Activated CD4-positive, alpha-beta T cell treated with anti-CD3 and anti-CD28 coated beads, Interleukin-2, amount 10 ng/mL, durations not matched to agents 7 days and 5 days (primary cell): ENCODE measurements at regions not wholly inside any gene's neighbourhood (a gene's known extent, or its start where the extent isn't known, plus 50 kb on each side); places are given as distances from the start of the nearest gene placed in this dataset.

Experiments
- CTCF ChIA-PET: fragments of 350-600 bp; sonication (Branson Sonifier 250); formaldehyde crosslinking; loops from one replicate; lab custom pipeline; 2021; ENCODE audit warnings: antibody characterized with exemption; lab: Charles Lee
- POLR2A ChIA-PET: fragments of 350-600 bp; sonication (Branson Sonifier 250); formaldehyde crosslinking; loops from one replicate; lab custom pipeline; 2021; ENCODE audit warnings: antibody characterized with exemption; lab: Charles Lee
- DNase-seq: peaks from one replicate; pipeline ENCODE4 v3.0.0-alpha.2; 2020
- H3K27ac Mint-ChIP-seq: one replicate; pipeline ENCODE4 v1.8.0; 2021; ENCODE audit warnings: mild to moderate bottlenecking, moderate library complexity, mixed read lengths
- H3K27me3 Mint-ChIP-seq: one replicate; pipeline ENCODE4 v1.8.0; 2021; ENCODE audit warnings: mixed read lengths
- H3K36me3 Mint-ChIP-seq: one replicate; pipeline ENCODE4 v1.8.0; 2021; ENCODE audit warnings: low read depth, mixed read lengths
- H3K4me1 Mint-ChIP-seq: one replicate; pipeline ENCODE4 v1.8.0; 2021; ENCODE audit warnings: mixed read lengths
- H3K4me3 Mint-ChIP-seq: one replicate; pipeline ENCODE4 v1.8.0; 2021; ENCODE audit warnings: mild to moderate bottlenecking, moderate library complexity, mixed read lengths
- H3K9me3 Mint-ChIP-seq: one replicate; pipeline ENCODE4 v1.8.0; 2021; ENCODE audit warnings: mixed read lengths

DNA sequence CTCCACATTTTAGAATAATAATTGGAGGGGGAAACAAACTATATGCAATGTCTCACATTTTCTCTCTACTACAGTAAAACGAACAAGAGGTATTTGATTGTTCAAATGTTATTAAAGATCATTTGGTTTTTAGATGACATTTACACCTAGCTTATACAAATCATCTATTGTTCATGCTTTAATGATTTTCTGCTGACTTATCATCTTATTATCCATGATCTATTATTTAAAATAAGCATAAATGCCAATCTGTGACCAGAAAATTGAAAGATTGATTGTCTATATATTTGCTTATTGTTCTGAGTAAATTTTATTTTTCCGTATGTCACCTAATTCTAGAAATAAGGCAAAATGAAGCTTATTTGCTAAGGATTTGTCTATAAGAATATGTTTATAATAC, 537.2 kb downstream of the KCNJ3 start:
- Mint-ChIP-seq H3K9me3 (peaks cover 3% of the 10 kb centered on the region), H3K4me1 (no peaks in the 10 kb centered on the region), H3K27ac (no peak overlapping the region), H3K4me3 (no peak overlapping the region), H3K27me3 (no peaks in the 10 kb centered on the region), H3K36me3 (no peaks in the 10 kb centered on the region)
- CTCF ChIA-PET: no interaction called here
- POLR2A ChIA-PET: no interaction called here
- DNase-seq: no peak

DNA sequence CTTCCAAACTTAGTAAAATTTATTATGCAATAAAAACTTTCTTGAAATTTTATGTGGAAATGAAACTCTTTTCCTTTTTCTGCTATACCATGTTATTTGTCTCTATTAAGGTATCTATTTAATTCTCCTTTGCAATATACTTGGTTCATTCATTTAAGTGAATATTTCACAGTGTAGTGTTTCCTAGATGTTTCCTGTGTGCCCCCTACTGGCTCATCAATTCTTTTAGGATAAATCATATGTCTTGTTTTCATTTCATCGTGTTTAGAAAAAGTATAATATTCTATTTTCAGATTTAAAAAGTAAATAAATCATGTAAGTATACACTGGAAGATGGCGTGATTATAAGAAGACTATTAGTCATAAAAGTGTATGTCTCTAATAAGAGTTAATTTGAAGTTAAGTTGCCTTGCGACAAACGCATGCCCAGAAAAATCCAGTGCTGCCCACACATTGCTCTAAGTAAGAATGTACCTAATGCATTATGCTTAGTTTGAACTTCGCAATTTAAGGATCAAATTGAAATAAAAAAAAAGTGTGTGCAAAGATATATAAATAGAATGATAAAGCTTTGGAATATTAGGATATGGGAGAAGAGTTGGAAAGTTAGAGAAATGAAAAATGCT, 525.4 kb downstream of the KCNJ3 start:
- no peak overlapping the region for H3K27ac Mint-ChIP-seq
- ChIA-PET POLR2A (no interaction called here), CTCF (no interaction called here)
- no peak overlapping the region for H3K4me3 Mint-ChIP-seq
- H3K4me1 Mint-ChIP-seq: no peaks in the 10 kb centered on the region
- H3K27me3 Mint-ChIP-seq: no peaks in the 10 kb centered on the region
- DNase-seq: no peak
- no peaks in the 10 kb centered on the region for H3K36me3 Mint-ChIP-seq
- no peaks in the 10 kb centered on the region for H3K9me3 Mint-ChIP-seq

DNA sequence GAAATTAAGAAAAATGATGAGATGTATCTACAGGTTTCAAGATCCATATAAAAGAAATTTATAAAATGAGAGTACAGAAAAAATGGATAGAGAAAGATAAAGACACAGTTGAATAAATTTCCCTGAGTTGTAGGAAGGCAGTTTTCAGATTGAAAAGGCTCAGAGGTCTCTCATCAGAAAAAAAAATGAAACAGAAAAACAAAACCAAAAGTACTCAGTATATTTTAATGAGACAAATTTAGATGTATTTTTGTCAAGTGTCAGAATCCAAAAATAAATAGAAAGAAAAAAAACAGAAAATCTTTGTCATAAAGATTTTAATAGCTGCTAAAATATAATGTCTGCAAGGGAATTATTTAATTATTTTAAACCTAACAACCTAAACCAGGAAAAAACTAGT, 520.5 kb downstream of the KCNJ3 start:
- ChIA-PET POLR2A (no interaction called here), CTCF (no interaction called here)
- H3K9me3 Mint-ChIP-seq: no peaks in the 10 kb centered on the region
- H3K4me1 Mint-ChIP-seq: no peaks in the 10 kb centered on the region
- H3K27ac Mint-ChIP-seq: no peak overlapping the region
- no peak overlapping the region for H3K4me3 Mint-ChIP-seq
- H3K36me3 Mint-ChIP-seq: no peaks in the 10 kb centered on the region
- DNase-seq: no peak
- no peaks in the 10 kb centered on the region for H3K27me3 Mint-ChIP-seq

DNA sequence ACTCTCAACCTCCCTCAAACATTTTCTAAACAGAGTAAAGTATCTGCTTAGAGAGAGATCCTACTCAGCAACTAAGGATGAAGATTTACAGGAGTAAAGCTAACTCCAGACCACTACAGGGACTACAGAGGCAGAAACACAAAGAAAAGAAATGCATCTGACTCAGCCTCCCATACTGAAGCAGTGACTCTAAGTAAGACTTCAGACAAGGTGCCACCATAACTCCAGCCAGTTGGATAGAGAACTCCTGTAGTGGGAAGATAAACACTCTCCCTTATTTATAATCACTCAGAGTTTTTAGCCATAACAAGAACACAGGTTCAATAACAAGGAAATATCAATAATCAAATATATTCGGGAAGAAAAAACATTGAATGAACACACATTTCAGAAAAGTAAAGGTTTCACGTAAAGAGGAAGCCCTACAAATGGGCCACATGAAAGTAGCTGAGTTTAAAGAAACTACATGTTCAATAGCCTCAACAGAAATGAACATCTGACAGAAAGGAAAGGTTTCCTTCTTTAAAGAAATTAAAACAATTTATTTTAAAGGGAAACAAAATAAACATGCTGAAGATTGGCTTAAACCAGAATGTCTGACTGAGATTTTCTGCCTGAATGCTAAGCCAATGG, 519.9 kb downstream of the KCNJ3 start:
- H3K9me3 Mint-ChIP-seq: no peaks in the 10 kb centered on the region
- CTCF ChIA-PET: no interaction called here

DNA sequence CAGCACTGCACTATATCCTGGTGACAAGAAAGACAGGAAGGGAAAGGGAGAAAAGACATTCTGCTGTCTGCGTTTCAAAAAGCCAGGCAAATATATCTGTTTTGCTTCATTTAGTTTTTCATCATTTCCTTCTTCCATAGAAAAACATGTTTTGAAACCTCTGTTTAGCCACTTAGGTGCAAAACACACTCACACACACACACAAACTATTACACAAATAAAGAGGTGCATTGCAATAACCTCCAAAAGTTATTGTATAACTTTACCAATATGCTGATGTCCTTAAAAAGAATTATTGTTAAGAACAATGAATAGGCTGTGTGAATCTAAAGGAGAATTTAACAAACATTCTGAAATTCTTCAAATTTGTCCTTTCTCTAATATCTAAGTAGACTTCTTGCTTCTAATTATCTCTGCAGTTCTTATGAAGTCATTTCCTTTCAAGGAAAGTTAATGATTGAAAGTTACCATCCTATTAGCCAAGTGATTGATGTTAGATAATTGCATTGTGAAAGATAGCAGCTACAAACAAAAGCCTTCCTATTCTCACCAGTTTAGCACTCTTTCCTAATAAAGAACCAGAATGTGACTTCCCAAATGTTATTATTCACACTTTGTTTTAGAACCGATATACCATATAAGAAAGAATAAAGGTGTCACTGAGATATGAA, 516.7 kb downstream of the KCNJ3 start:
- H3K9me3 Mint-ChIP-seq: no peaks in the 10 kb centered on the region
- POLR2A ChIA-PET: no interaction called here
- H3K4me3 Mint-ChIP-seq: no peak overlapping the region
- CTCF ChIA-PET: no interaction called here
- H3K4me1 Mint-ChIP-seq: no peaks in the 10 kb centered on the region
- DNase-seq: no peak
- H3K36me3 Mint-ChIP-seq: no peaks in the 10 kb centered on the region
- no peak overlapping the region for H3K27ac Mint-ChIP-seq
- no peaks in the 10 kb centered on the region for H3K27me3 Mint-ChIP-seq

More for the DNA sequence above, 519.9 kb downstream of the KCNJ3 start:
- POLR2A ChIA-PET: no interaction called here
- no peaks in the 10 kb centered on the region for H3K4me1 Mint-ChIP-seq
- H3K4me3 Mint-ChIP-seq: no peak overlapping the region
- DNase-seq: no peak
- no peaks in the 10 kb centered on the region for H3K36me3 Mint-ChIP-seq
- no peaks in the 10 kb centered on the region for H3K27me3 Mint-ChIP-seq
- no peak overlapping the region for H3K27ac Mint-ChIP-seq

DNA sequence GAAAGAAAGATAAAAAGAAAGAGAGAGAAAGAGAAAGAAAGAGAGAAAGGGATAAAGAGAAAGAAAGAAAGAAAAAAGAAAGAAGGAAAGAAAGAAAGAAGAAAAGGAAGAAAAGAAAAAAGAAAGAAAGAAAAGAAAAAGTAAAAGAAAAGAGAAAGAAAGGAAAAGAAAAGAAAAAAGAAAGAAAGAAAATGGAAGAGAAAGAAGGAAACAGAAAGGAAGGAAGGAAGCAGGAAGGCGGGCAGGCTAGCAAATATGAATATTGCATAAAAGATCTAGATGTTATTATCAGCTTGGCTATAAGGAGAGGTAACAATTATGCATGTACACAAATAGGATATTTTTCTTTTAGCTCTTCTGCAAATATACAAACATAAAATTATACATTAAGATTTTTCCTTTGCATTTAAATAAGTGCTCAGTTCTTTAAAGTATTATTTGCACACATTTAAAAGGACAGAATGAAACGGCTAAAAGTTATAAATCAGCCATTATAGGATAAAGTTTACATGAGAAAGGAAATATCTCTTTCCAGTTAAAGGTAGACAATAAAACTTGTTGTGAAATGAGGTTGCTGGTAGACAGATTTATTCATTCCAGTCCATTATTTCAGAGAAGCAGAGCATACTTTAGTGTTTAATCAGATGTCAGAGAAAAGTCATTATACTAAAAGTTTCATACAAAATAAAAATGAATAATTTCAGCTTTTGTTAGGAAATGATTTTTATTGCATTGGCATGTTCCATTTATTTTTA, 511.4 kb downstream of the KCNJ3 start:
- no peaks in the 10 kb centered on the region for H3K36me3 Mint-ChIP-seq
- POLR2A ChIA-PET: no interaction called here
- H3K4me1 Mint-ChIP-seq: no peaks in the 10 kb centered on the region
- CTCF ChIA-PET: no interaction called here
- H3K27ac Mint-ChIP-seq: no peak overlapping the region
- H3K9me3 Mint-ChIP-seq: no peaks in the 10 kb centered on the region
- DNase-seq: no peak
- no peaks in the 10 kb centered on the region for H3K27me3 Mint-ChIP-seq
- no peak overlapping the region for H3K4me3 Mint-ChIP-seq

DNA sequence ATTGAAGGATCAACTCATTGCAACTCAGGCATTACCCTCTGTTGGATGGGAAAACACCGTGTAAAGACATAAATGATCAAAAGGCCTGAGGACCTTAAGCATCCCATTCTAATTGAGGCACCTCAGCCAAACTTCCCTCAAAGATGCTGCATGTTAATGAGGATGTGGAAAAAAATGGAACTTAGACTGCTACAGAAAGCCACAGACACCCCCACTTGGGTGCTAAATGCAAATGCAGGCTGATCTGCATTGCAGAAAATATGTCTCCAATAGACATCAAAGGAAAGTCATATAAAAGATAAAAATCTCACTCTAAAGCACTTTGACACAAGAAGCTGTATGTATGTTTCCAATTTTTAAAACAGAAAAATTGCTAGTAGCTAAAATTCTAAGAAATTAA, 504.7 kb downstream of the KCNJ3 start:
- ChIA-PET POLR2A (no interaction called here), CTCF (no interaction called here)
- H3K4me1 Mint-ChIP-seq: no peaks in the 10 kb centered on the region

DNA sequence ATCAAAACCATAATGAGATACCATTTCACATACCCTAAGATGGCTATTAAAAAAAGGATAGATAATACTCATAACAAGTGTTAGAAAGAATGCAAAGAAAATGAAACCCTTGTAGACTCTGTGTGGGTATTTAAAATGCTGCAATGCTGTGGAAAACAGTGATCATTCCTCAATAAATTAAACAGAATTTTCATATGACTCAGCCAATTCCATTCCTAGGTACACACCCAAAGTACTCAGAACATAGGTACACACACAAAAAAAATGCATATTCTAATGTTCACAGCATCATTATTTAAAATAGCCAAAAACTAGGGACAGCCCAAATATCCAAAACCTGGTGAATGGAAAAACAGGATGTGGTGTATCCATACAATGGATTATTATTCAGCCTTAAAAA, 502.3 kb downstream of the KCNJ3 start:
- no peak overlapping the region for H3K4me3 Mint-ChIP-seq
- no peaks in the 10 kb centered on the region for H3K27me3 Mint-ChIP-seq
- ChIA-PET CTCF (no interaction called here), POLR2A (no interaction called here)
- no peaks in the 10 kb centered on the region for H3K36me3 Mint-ChIP-seq
- H3K27ac Mint-ChIP-seq: no peak overlapping the region
- no peak for DNase-seq
- no peaks in the 10 kb centered on the region for H3K4me1 Mint-ChIP-seq
- no peaks in the 10 kb centered on the region for H3K9me3 Mint-ChIP-seq

More for the DNA sequence above, 504.7 kb downstream of the KCNJ3 start:
- no peaks in the 10 kb centered on the region for H3K27me3 Mint-ChIP-seq
- no peaks in the 10 kb centered on the region for H3K9me3 Mint-ChIP-seq
- no peak for DNase-seq
- H3K4me3 Mint-ChIP-seq: no peak overlapping the region
- H3K27ac Mint-ChIP-seq: no peak overlapping the region
- H3K36me3 Mint-ChIP-seq: no peaks in the 10 kb centered on the region

DNA sequence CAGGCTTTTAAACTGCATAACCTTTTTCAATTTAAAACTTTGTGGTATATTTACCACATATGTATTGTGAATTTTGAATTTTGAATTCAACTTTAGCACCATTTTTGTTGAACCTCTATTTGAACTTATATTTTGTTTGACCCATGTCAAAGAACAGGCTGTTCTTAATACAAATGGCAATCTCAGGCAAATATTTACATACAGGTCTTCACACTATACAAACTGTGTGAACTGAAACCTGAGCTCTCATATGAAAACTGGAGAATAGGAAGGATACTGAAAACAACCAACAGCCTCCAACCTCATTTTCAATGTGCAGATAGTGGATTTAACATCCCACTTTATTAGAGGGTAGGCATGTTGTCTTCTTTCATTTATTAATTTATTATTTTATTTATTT, 491.8 kb downstream of the KCNJ3 start:
- ChIA-PET POLR2A (no interaction called here), CTCF (no interaction called here)
- no peaks in the 10 kb centered on the region for H3K36me3 Mint-ChIP-seq
- H3K27me3 Mint-ChIP-seq: no peaks in the 10 kb centered on the region
- H3K27ac Mint-ChIP-seq: no peak overlapping the region
- H3K4me3 Mint-ChIP-seq: no peak overlapping the region
- H3K9me3 Mint-ChIP-seq: no peaks in the 10 kb centered on the region
- no peak for DNase-seq
- H3K4me1 Mint-ChIP-seq: no peaks in the 10 kb centered on the region

DNA sequence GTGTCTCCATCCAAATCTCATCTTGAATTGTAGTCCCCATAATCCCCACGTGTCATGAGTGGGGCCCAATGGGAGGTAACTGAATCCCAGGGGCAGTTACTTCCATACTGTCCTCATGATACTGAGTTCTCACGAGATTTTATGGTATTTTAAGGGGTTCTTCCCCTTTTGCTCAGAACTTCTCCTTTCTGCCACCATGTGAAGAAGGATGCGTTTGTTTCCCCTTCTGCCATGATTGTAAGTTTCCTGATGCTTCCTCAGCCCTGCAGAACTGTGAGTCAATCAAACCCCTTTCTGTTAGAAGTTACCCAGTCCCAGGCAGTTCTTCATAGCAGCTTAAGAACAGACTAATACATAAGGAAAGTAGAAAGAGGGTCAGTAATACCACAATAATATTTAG, 480.4 kb downstream of the KCNJ3 start:
- ChIA-PET CTCF (no interaction called here), POLR2A (no interaction called here)
- Mint-ChIP-seq H3K9me3 (no peaks in the 10 kb centered on the region), H3K4me1 (no peaks in the 10 kb centered on the region), H3K27me3 (no peaks in the 10 kb centered on the region), H3K36me3 (no peaks in the 10 kb centered on the region), H3K4me3 (no peak overlapping the region), H3K27ac (no peak overlapping the region)
- DNase-seq: no peak

DNA sequence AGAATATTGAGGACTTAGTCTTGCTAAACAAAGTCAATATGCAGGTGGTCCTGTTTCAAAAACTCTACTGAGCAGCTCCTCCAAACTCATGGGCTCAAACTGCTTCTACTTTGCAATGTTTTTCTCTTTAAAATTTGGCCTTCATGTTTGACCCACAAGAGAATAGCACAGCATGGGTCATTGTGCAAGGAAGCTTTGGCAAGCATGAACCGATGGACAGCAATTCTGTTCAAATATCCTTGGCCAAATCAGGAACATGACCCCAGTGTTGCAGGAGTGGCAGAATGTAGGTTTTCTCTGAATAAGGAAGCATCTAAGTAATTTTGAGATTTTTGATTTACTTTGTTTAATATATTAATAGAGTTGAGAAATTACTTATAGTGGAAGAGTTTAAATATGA, 477.9 kb downstream of the KCNJ3 start:
- DNase-seq: no peak
- Mint-ChIP-seq H3K36me3 (no peaks in the 10 kb centered on the region), H3K9me3 (no peaks in the 10 kb centered on the region), H3K4me3 (no peak overlapping the region), H3K27ac (no peak overlapping the region), H3K4me1 (no peaks in the 10 kb centered on the region), H3K27me3 (no peaks in the 10 kb centered on the region)
- ChIA-PET CTCF (no interaction called here), POLR2A (no interaction called here)

DNA sequence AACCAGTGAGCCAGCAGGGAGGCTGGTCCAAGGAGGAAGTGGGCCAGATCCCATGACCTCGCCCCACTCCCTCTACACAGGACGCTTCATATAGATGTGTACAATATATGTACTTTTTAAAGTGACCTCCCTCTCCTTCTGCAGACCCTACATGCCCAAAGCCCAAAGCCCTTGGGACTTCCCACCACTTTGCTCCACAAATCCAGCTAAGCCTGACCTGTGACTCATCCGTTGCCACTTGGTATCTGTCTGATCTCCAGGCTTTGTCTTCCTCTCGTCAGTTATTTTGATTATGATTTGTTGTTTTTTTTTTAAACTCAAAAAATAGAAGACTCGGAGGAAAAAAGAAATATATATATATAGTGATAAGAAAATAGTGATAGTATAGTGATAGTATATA, 470.8 kb downstream of the KCNJ3 start:
- ChIA-PET CTCF (no interaction called here), POLR2A (no interaction called here)
- Mint-ChIP-seq H3K36me3 (no peaks in the 10 kb centered on the region), H3K27me3 (no peaks in the 10 kb centered on the region), H3K27ac (no peak overlapping the region), H3K4me1 (no peaks in the 10 kb centered on the region), H3K9me3 (no peaks in the 10 kb centered on the region), H3K4me3 (no peak overlapping the region)
- DNase-seq: no peak

DNA sequence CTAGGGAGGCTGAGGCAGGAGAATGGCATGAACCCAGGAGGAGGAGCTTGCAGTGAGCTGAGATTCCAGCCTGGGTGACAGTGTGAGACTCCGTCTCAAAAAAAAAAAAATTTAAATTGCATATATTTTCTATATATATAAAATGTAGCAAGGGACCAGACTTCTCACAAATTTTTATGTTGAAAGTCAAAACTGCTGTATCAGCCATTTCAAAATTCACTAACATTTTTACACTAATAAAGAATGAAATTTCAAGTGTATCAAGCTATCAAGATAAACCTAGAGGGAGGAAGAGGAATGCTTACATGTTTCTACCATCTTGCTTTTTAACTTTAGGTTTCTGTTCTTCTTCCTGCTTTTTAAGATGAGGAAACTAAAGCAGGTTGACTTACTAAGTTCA, 464.0 kb downstream of the KCNJ3 start:
- Mint-ChIP-seq H3K4me1 (no peaks in the 10 kb centered on the region), H3K36me3 (no peaks in the 10 kb centered on the region), H3K27me3 (no peaks in the 10 kb centered on the region), H3K27ac (no peak overlapping the region), H3K9me3 (no peaks in the 10 kb centered on the region), H3K4me3 (no peak overlapping the region)
- no peak for DNase-seq
- CTCF ChIA-PET: no interaction called here
- POLR2A ChIA-PET: no interaction called here
